LNCAP (cell line): ENCODE measurements at regions not wholly inside any gene's neighbourhood (a gene's known extent, or its start where the extent isn't known, plus 50 kb on each side); places are given as distances from the start of the nearest gene placed in this dataset.

ENCODE experiments used
- TF ChIP-seq, protein P1 (sequence below): fragments of 450-650 bp; IDR thresholded peaks from 2 replicates; pipeline ENCODE4 v1.5.1; 2017; ENCODE audit warnings: mild to moderate bottlenecking

DNA sequence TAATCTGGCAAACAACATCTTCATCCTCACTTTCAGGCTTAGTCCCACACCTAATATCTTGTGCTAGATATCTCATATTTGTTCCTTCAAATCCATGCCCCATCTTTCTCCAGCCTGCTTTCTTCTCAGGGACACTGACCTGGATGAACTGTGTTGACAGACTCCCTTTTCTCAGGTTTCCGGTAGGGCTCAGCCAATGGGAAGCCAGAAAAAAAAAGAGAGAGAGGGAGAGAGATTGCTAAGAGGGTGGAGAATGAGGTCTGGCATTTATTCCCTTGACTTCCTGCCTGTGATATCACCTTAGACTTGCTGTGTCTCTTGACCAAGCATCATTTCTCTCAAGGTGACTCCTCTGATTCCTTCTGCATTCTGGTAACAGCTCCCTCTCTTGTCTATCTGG, 145.6 kb upstream of the ABI3BP start:
- TF ChIP-seq, protein P1, sequence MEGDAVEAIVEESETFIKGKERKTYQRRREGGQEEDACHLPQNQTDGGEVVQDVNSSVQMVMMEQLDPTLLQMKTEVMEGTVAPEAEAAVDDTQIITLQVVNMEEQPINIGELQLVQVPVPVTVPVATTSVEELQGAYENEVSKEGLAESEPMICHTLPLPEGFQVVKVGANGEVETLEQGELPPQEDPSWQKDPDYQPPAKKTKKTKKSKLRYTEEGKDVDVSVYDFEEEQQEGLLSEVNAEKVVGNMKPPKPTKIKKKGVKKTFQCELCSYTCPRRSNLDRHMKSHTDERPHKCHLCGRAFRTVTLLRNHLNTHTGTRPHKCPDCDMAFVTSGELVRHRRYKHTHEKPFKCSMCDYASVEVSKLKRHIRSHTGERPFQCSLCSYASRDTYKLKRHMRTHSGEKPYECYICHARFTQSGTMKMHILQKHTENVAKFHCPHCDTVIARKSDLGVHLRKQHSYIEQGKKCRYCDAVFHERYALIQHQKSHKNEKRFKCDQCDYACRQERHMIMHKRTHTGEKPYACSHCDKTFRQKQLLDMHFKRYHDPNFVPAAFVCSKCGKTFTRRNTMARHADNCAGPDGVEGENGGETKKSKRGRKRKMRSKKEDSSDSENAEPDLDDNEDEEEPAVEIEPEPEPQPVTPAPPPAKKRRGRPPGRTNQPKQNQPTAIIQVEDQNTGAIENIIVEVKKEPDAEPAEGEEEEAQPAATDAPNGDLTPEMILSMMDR = no peak

DNA sequence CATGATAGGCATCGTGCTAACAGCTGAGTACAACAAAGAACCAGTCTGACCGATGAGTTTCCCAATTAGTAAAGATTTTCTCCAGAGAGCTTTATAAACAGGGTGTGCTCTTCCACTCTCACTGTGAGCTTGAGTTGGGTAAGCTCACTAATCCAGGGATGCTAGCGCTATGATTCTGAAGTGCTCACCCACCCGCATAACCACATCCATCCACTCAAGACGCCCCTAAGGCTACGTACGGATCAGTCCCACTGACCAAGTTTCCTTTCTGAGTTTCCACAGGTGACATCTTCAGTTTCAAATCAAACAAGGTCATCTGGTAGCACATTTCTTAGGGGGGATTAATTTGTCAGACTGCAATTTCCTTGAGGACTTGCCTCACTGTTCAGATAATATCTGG, 141.1 kb upstream of the ABI3BP start:
- TF ChIP-seq, protein P1 = no peak

DNA sequence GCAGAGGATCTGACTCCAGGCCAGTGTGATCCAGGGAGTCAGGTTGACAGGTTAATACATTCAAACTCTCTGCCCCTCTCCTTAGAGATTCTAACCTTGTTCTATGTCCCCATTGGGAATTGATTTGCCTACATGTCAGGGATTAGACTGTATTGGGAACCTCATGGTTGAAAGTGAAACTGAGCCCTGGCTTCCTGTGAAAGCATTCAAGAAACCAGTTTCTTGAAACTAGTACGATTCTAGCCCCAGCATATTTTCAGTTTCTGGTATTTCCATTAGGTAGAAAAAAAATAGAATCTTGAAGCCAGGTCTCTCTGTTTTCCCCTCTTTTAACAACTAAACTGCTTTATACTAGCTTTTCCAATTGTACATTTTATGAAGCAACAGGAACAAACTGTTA, 140.4 kb upstream of the ABI3BP start:
- TF ChIP-seq, protein P1 = no peak

DNA sequence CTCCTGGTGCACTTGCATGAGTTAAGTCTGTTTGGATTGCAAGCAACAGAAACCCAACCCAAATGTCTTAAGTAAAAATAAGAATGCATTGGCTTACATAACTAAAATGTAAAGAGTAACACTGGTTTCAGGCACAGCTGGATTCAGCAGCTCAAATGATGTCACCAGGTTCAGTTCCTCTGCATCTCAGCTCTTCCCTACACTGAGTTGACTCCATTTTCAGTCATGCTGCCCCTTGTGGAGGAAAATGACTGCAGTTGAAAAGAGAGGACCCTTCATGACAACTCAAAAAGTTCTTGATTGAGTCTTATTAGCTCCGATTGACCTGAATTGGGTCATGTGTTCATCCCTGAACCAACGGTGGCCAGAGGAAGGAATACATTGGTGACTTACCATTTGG, 138.5 kb upstream of the ABI3BP start:
- TF ChIP-seq, protein P1 = no peak

DNA sequence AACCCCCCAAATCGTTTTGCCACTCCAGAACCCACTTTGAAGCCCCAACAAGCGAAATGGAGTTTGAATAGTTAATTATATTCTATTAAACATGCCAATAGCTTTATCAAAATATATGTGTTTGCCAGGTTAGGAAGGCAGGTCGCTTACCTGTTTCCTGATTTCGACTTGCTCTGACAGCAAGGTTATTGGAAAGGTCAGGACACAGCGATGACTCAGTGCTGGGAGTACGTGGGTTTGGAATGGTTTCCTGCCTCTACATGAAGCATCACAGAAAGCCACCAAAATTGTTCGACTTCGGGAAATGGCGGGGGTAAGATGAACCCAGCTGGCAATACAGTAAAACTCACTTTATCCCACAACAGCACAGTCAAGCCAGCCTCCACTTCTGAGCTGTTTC, 135.6 kb upstream of the ABI3BP start:
- TF ChIP-seq, protein P1 = no peak

DNA sequence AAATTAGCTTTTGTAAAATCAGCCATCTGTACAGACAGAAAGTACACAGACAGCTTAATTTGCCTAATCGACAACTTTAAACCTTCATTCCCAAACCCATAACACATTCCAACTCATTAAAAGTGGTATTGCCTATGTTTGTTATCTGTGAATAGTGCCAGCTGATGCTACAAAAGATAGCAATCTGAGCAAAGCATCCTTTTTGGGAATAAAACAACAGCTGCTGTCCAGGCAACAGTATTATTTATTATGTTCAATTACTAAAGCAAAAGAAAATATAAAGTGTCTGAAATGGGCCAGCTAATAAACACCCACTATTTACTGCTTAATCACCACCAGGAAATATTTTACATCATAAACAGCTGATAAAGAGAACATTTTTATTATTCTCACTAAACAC, 134.8 kb upstream of the ABI3BP start:
- TF ChIP-seq, protein P1 = no peak

DNA sequence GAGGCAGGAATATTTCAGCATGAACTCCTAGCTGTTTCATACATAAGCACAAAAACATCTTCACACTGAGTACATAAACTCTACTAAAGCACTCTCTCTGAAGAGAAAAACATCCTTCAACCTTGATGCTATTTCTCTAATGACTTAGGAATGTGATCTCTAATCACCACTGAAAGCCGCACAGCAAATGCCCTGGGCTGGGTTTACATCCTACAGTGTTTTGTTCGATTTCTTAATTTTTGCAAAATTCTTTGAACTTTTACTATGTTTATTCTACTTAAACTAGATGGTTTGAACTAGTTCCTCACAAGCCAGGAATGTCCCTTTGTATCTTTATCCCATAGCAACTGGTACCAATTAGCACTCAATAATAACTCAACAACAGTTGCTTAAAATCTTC, 130.9 kb upstream of the ABI3BP start:
- TF ChIP-seq, protein P1 = no peak

DNA sequence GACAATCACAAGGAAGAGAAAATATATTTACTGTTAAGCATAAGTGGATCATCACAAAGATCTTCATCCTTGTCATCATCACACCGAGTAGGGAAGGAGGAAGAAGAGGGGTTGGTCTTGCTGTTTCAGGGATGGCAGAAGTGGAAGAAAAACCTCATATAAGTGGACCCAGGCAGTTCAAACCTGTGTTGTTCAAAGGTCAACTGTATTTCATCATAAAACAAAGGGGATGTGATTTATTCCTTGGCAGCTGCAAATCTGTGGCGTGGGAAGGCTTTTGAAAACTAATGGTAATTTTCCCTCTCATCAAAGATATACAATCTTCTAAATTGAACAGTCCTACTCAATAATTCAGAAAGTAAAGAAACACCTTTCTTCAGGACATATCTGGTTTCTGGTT, 129.9 kb upstream of the ABI3BP start:
- TF ChIP-seq, protein P1 = no peak
